HCT116 (cell line): ENCODE measurements at regions not wholly inside any gene's neighbourhood (a gene's known extent, or its start where the extent isn't known, plus 50 kb on each side); places are given as distances from the start of the nearest gene placed in this dataset.

Source experiments
- POLR2AphosphoS5 ChIP-seq: IDR thresholded peaks from 2 replicates; pipeline ENCODE4 v1.6.1; 2011; ENCODE audit warnings: mild to moderate bottlenecking, low read depth, low read length, moderate library complexity
- RAD21 ChIP-seq: IDR thresholded peaks from 2 replicates; pipeline ENCODE4 v1.6.1; 2012; ENCODE audit warnings: low read depth, mild to moderate bottlenecking
- TF ChIP-seq, protein P1 (sequence below), 3 experiments: fragments of 200-600 bp in 1 of 3; sonication (generic) in 1 of 3; IDR thresholded peaks in 2 of 3; conservative IDR thresholded peaks in 1 of 3; 2 replicates each; pipeline ENCODE4 v1.5.1; 2012 to 2017; ENCODE audit warnings: low read depth in 2 of 3, low read length in 2 of 3, antibody characterized with exemption in 1 of 3, borderline replicate concordance in 1 of 3, control low read depth in 1 of 3, mild to moderate bottlenecking in 1 of 3, mixed read lengths in 1 of 3, mixed run types in 1 of 3, moderate library complexity in 1 of 3; ENCODE audit not compliant: insufficient read depth in 1 of 3

DNA sequence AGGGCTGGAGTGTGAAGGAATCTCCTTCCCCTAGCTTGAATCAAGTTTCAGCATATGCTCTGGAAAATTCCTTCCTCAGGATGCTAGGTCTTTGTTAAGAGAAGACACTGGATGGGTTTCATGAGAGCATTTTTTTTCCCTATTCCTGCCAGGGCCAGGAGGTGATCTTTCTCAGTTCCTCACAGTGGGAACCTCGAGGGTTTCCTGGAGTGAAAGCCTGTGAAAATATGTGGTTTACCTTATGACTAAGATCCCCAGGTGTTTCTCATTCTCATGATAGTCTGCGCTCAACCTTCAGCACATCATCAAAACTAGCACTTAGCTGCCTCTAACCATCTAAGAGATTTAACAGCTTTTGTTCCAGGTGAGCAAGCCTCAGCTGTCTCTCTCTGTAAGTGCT is 985.3 kb upstream of the FAT3 start:
- TF ChIP-seq, protein P1, sequence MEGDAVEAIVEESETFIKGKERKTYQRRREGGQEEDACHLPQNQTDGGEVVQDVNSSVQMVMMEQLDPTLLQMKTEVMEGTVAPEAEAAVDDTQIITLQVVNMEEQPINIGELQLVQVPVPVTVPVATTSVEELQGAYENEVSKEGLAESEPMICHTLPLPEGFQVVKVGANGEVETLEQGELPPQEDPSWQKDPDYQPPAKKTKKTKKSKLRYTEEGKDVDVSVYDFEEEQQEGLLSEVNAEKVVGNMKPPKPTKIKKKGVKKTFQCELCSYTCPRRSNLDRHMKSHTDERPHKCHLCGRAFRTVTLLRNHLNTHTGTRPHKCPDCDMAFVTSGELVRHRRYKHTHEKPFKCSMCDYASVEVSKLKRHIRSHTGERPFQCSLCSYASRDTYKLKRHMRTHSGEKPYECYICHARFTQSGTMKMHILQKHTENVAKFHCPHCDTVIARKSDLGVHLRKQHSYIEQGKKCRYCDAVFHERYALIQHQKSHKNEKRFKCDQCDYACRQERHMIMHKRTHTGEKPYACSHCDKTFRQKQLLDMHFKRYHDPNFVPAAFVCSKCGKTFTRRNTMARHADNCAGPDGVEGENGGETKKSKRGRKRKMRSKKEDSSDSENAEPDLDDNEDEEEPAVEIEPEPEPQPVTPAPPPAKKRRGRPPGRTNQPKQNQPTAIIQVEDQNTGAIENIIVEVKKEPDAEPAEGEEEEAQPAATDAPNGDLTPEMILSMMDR (IDR thresholded peaks at IDR 0.05 in 2 of 3, conservative IDR thresholded peaks at IDR 0.05 in 1 of 3; ENCODE audit: borderline replicate concordance in 1 of 3, insufficient read depth in 1 of 3, low read depth in 2 of 3, low read length in 2 of 3): no peak
- TF ChIP-seq POLR2AphosphoS5 (no peak), RAD21 (no peak)
